CD4-positive, alpha-beta T cell treated with Interleukin-4 for 4 hours (primary cell): ENCODE measurements at regions not wholly inside any gene's neighbourhood (a gene's known extent, or its start where the extent isn't known, plus 50 kb on each side); places are given as distances from the start of the nearest gene placed in this dataset.
"Not testable (repeated sequence)": the region's sequence is repeated elsewhere in the genome, so short reads cannot be mapped to it uniquely, and the experiment has no call there.

Source experiments
- DNase-seq: peaks from one replicate; pipeline ENCODE4 v3.0.0-alpha.2; 2020

DNA sequence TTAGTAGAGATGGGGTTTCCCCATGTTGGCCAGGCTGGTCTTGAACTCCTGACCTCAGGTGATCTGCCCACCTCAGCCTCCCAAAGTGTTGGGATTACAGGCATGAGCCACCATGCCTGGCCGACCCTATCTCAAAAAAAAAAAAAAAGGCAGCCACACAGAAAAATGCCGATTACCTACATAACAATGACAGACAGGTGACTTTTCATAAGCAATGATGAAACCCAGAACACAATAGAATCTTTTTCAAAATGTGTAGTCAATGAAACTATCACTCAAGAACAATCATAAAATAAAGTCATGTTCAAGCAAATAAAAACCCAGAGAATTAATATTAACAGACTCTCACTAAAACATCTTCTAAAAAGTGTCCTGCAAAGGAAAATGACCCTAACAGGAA lies 135.6 kb upstream of the MVB12B start:
- not testable (repeated sequence) for DNase-seq

DNA sequence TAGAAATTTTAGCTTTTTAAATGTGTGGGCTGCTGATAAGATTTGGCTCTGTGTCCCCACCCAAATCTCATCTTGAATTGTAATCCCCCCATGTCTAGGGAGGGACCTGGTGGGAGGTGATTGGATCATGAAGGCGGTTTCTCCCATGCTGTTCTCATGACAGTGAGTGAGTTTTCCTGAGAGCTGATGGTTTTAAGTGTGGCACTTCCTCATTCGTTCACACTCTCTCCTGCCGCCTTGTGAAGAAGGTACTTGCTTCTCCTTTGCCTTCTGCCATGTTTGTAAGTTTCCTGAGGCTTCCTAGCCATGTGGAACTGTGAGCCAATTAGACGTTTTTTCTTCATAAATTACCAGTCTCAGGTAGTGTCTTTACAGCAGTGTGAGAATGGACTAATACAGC lies 127.8 kb upstream of the MVB12B start:
- no peak for DNase-seq

DNA sequence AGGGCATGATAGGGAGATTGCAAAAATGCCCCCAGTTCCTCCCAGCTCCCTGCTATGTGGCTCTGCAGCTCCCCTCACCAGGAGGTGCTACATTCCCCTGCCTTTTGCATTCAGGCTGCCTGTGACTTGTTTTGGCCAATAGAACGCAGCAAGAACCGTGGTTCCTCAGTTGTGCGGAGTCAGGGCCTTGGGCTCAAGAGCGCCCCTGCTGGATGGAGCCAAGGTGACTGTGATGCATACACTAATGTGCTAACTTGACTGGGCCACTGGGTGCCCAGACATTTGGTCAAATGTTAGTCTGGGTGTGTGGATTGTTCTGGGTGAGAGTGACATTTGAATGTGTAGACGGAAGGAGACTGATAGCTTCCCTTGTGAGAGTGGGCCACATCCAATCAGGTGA lies 123.3 kb upstream of the MVB12B start:
- DNase-seq, result no peak

DNA sequence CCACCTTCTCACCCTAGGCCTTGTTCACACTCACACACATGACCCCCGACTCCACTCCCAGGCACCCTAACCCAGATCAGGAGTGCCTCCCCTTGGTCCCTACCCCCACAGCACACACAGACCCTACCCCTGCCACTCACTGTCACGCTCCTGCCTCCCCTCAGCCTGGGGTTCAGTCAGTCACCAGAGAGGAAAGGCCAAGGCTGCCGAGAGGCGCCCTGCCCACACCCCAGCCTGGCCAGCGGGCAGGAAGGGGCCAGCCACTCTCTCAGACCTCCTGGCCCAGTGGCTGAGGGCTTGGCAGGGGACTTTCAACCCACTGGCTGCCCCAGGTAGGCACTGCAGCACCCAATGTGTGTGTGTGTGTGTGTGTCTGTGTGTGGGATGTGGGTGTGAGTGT lies 122.4 kb upstream of the MVB12B start:
- no peak for DNase-seq

DNA sequence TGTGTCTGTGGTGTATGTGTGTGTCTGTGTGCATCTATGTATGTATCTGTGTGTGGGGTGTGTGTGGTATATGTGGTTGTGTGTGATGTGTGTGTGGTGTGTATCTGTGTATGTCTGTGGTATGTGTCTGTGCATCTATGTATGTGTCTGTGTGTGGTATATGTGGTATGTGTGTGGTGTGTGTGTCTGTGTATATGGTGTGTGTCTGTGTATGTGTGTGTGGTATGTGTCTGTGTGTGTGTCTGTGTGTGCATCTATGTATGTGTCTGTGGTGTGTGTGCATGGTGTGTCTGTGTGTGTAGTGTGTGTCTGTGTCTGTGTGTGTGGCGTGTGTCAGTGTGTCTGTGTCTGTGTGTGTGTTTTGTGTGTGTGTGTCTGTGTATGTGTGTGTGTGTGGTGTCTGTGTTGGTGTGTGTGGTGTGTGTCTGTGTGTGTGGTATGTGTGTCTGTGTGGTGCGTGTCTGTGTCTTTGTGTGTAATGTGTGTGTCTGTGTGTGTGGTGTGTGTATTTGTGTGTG lies 121.9 kb upstream of the MVB12B start:
- no peak for DNase-seq

DNA sequence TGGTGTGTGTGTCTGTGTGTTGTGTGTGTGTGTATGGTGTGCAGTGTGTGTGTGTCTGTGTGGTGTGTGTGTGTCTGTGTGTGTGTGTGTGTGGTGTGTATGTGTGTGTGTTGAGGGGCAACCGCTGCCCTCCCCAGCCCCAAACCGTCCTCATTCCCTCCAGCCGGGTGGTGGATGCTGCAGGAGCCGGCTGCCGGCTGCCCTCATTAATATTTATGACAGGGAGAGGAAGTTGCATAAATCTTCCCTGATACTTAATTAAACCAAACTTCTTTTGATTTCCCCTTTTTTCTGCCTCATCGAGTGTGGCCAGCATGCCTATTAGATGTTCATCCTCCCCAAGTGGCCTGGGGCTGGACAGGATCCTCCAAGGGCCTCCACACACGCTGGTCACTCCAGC lies 121.4 kb upstream of the MVB12B start:
- no peak for DNase-seq

DNA sequence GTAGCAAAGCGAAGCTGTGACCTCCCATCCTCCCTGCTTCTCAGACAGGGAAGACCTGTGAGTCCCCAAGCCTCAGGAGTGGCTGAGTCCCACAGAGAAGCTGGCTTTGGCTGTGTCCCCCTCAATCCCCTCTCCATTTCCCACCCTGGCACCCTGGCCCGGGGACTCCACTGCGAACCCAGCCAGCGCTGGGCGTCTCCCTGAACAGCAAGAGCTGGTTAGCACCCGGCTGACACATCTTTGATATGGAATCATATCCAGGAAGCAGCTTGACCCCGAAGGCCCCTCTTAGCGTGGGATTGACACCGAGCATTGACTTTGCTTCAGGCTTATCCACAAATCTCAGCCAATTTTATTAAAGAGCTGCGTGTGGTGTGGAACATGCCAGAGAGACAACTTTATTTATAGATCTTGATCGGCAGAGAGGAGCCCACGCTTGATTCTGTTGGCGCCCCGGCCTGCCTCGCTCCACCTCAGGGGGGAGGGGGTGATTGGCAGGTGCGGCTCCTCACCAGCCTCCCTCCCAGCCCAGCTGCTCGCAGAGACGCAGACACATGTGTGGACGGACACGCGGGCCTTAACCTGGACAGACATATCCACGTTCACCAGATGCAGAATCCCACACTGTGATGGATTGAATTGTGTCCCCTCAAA lies 120.7 kb upstream of the MVB12B start:
- DNase-seq, result no peak

DNA sequence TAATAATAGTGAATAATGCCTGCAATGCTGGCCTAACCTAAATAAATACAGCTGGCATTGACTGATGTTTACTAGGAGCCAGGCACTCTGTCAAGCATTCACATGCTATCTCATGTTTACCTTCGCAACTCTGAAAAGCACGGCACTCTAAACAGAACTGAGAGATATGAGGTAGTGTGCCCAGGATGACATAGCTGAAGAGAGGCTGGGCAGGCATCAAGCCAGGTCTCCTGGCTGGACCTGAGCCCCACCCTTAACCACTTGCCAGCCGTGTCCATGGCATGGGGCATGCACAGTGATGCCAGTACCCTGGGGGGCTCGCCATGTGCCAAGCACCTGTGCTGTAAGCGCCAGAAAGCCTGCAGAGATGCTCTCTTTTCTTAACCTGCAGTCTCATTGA lies 119.4 kb upstream of the MVB12B start:
- DNase-seq, result no peak

DNA sequence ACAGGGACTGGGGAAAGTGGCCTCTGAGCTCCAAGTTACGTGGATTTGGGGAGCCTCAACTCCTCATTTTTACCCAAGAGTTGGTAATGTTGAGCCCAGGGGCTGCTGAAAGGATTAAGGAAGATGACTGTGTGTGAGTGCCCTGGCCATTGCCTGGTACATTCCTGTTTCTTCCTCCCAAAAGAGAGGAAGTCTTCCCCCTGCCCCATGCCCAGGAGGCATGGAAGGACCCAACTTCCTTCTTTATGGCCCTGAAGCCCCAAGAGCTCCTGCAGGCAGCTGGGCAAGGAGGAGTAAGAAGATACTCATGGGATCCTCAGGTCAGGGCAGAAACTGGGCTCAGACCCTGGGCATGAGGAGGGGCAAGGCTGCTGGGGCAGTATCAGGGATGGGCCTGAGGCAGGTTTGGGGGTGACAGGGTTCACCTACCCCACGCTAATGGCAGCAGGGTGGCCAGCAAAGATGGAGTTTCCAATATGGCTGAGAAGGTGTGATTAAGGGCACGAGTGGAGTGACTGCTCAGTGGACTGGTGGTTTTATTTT lies 118.3 kb upstream of the MVB12B start:
- DNase-seq, result no peak

DNA sequence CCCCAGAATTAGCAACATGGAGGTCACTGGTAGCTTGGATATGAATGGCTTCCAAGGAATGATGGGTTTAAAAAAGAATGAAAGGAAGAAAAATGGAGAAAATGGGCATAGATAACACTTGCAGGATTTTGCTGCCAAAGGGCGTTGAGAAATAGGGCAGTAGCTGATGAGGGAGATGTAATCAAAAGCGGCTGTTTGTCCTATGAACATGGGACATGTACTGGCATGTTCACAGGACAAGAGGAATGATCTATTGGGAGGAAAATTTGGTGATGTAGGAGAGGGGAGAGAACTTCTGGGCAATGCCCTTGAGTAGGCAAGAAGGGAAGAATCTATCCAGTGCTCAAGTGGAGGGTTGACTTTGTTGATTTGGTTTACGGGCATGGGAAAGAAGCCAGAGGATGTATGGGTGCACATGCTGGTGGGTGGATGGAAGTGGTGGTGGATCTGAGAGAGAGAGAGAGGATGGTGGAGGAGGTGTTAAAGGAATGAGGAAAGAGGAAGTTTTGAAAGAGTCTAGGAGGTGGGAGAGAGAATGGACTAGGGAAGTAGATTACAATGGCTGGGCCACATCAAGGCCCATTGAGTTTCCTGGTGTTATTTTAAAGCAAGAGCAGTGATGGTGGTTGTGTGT lies 115.1 kb upstream of the MVB12B start:
- DNase-seq, result no peak

DNA sequence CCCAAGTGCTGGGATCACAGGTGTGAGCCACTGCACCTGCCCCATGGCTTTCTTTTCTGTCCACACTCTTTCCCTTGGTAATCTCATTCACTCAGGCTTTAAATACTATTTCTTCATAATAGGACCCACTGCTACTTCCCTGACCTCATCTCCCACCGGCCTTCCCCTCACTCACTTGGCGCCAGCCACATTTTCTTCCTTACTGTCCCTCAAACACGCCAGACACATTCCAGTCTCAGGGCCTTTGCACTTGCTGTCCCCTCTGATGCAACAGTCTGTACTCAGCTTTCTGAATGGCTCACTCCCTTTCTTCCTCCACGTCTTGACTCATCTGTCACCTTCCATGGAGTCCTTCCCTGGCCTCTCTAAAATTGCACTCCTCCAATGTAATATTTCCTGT lies 111.1 kb upstream of the MVB12B start:
- no peak for DNase-seq

DNA sequence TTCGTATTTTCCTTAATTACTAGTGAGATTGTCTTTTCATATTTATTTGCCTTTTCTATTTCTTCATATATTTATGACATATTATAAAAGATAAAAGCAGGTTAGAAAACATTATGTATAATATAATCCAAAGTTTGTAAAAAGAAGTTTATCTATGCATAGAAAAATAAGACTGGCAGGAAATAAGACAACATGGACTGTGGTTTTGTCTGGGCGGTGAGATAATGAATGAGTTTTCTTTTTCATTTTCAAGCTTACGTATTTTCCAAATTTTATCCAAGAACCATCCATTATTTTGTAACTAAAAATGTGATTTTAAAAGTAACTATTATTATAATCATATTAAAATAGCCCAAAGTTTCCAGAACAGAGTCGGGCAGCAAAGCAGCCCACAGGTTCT lies 109.8 kb upstream of the MVB12B start:
- no peak for DNase-seq

DNA sequence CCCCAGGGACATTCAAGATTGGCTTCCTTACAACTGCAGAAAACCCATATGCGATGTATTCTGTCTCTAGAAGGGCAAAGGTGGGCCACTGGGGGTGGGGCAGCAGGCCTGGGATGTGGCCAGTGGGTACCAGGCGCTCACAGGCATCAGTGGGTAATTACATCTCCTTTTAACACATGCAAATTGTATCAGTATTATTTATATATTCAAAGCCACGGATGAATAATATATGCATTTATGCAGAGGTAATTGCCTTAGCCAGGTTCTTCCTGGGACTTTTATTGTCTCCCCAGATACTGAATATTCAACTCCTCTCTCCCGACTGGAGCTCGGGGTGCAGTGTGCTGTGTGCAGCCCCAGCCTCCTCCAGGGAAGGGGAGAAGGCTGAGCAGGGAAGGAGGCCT lies 109.4 kb upstream of the MVB12B start:
- no peak for DNase-seq

DNA sequence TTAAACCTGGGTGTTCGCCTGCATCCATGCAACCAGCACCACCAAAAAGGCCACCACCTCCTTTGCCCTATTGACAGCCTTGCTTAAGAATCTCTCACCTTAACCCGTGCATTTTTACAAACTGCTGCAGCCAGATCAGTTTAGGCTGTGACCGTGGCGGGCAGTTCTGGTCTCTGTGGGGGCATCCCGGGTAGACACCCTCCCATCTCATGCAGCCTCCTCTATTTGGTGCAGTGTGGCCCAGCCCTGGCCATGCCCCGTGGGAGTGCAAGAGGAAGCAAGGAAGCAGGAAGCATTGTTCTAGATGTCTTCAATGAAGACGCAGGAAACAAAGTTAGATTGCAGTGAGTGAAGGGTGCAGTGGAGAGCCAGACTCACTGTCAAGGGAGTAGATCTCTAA lies 108.8 kb upstream of the MVB12B start:
- no peak for DNase-seq

DNA sequence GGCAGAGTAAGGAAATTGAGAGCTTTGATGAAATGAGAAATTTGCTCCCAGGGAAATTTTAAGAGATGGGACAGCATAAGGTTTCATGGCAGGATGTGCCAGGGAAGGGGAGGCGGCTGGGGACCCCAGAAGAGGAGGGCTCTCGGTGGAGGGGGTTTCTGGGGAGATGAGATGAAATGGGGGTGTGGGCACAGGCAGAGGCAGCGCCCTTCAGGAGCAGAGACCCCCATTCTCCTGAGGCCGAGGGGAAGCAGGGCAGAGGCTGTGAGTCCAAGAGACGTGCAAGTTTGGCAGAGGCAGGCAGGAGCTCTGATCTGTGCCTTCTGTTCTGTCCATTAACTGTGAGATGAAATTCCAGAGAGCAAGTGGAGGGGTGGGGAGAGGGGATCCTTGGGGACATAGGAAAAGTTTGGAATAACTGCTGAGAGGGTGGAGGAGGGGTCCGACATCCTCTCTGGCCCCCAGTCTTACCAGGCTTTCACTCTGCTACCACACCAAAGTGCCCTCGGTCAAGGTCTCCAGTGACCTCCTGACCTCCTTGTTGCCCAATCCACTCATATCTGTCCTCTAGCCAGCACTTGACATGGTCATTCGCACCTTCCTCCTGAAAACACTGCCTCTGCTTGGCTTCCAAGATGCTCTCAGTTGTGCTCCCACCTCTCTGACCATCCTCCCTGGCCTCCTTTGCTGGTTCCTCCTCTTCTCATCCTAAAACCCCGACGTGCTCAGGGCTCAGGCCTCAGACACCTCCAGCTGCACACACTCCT lies 108.1 kb upstream of the MVB12B start:
- no peak for DNase-seq

DNA sequence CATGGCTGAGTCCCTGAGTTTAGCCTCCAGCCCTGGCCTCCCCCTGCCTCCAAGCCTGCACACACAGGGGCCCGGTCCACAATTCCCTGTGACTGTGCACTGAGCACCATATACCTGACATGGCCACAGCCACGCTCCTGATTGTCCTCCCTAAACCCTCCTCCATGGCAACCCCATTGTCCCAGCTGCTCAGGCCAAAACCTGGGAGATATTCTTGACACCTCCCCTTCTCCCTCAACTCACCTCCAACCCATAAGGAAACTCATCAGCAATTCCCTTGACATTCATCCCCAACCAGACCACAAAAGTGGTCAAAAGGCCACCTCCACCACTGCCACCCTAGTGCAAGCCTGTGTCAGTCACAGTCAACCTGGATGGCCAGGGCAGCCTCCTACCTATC lies 107.5 kb upstream of the MVB12B start:
- no peak for DNase-seq

DNA sequence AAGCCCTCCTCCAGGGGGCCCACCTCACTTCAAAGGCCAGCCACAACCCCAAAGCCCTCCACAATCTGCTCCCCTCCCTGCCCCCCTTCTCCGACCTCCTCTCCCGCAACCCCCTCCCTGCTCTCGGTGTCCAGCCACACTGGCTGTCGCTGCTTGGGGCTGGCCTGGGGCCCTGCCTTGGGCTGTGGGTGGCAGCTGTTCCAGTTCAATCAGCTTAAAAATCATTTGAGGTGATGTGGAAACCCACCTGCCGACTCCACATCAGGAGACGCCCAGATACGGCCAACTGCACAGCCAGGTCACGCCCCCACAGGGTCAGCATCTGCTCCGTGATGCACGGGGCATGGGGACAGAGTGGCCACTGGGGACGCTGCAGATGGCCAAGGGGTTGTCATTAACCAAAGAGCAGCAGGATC lies 107.0 kb upstream of the MVB12B start:
- DNase-seq, result no peak

DNA sequence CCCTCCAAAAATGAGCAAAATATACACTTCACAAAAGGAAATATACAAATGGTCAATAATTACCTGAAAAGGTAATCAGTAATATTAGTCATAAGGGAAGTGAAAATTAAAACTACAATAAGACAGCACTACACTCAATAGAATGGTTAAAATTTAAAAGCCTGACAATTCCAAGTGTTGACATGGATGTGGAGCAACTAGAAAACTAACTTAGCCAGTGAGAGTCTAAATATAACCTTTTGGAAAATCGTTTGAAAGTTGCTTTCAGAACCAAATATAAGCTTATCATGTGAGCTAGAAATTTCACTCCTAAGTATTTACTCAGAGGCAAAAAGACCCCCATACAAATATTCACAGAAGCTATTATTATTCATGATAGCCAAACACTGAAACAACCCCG lies 105.1 kb upstream of the MVB12B start:
- DNase-seq, result no peak

DNA sequence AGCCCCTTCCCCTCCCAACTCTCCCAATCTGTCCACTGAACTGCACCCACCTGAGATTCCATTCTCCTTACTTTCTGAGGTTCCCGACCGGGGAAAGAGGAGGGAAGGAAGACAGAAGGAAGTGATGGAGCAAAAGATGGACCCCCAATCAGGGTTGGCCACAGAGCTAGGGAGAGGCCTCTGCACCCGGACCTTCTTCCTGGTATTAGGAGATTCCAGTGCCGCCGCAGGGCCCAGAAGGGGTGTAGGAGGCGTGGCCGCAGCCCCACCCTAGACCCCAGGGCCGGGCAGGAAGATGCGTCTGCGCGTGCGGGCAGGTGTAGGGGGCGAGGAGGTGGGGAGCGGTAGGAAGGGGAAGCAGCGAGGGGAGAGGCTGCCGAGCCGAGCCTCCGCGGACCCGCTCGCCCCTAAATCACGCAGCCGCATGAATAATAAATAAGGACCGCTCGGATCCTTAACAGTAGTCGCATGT lies 104.2 kb upstream of the MVB12B start:
- DNase-seq, result no peak

DNA sequence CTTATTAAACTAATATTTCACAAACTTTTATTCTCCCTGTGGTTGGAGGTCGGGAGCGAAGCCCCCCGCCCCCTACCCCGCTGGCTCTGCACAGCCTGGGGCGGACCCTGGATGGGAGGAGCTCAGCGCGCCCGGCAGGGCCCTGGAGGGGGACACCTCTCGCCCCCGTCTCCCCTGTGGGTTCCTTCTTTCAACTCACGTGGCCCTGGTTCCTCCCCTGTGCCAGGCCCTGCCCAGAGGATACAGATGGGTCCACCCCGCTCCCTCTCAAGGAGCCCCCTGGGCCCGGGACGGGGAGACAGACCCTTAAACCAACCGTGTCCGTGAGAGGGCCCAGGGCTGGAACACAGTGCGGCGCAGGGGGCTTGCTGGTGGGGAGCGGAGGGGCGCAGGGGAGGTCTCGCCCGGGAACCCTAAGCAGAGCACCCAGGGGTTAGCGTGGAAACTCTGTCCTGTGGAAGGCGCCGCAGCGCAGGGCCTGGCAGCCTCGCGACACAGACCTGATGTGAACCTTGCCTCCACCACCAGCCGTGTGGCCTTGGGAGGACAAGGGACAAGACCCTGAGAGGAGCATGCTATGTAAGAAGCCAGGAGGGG lies 103.7 kb upstream of the MVB12B start:
- DNase-seq, result no peak

DNA sequence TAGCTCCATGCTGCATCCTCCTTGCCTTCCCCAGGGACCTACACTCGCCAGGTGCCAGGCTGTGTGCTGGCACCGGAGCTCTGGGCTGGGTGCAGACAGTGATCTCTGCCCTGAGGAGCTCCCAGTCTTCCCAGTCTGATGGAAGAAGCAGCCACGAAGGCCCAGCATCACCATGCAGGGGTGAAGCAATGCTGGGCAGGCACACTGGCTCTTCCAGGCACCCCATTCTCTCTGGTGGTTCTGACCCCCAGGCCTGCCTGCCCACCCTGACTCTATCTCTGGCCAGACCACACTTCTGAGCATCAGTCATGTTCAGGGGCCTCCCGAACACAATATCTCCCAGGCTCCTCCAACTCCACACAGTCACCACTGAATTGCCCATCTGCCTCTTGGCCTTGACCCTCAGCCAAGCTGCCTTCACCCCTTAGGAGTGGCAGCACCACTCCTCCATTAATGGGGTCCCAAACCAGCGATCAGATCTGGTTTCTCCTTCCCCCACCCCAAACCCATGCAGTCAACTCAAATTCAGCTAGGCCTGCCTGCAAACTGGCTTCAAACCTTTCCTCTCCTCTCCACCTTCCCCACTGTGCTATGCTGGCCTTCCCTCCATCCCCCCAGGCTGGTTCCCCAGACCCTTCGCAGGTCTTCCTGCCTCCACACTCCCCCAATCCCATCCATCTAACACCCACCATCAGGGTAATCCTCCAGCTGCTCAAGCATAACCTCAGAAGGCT lies 102.7 kb upstream of the MVB12B start:
- DNase-seq, result no peak
